LNCaP clone FGC (cell line): ENCODE measurements at regions not wholly inside any gene's neighbourhood (a gene's known extent, or its start where the extent isn't known, plus 50 kb on each side); places are given as distances from the start of the nearest gene placed in this dataset.

Experiments used
- DNase-seq: peaks from one replicate; pipeline ENCODE4 v3.0.0-alpha.2; 2011; ENCODE audit warnings: low read depth
- H3K4me3 ChIP-seq: 2 replicates; pipeline ENCODE4 v1.5.1; 2011; ENCODE audit warnings: mild to moderate bottlenecking, low read depth, low read length, control low read depth
- CTCF ChIP-seq: IDR thresholded peaks from 2 replicates; pipeline ENCODE4 v1.5.1; 2012; ENCODE audit warnings: mild to moderate bottlenecking; ENCODE audit not compliant: control insufficient read depth, insufficient read depth; ENCODE audit errors: extremely low read depth

- no peak for TF ChIP-seq CTCF
- DNase-seq: no peak
Observed at GRCh38 chr3:124091716-124092115, 99.8 kb upstream of the ROPN1 start.

GRCh38 chr3:124092811-124093210 lies 100.9 kb upstream of the ROPN1 start:
- no peak for DNase-seq
- TF ChIP-seq CTCF: no peak
- no peak overlapping the region for H3K4me3 ChIP-seq

More at GRCh38 chr3:124091716-124092115, 99.8 kb upstream of the ROPN1 start:
- no peak overlapping the region for H3K4me3 ChIP-seq

GRCh38 chr3:124094496-124094895 lies 102.6 kb upstream of the ROPN1 start:
- H3K4me3 ChIP-seq: no peak overlapping the region
- no peak for TF ChIP-seq CTCF
- no peak for DNase-seq

- H3K4me3 ChIP-seq: no peak overlapping the region
- no peak for DNase-seq
- TF ChIP-seq CTCF: no peak
Observed at GRCh38 chr3:124097362-124098131, 105.6 kb upstream of the ROPN1 start.

GRCh38 chr3:124101643-124102042 lies 109.7 kb upstream of the ROPN1 start:
- no peak overlapping the region for H3K4me3 ChIP-seq
- no peak for DNase-seq
- TF ChIP-seq CTCF: no peak

- no peak overlapping the region for H3K4me3 ChIP-seq
- no peak for TF ChIP-seq CTCF
- peak; percentile 22 for DNase-seq
Observed at GRCh38 chr3:124107104-124107890, 115.4 kb upstream of the ROPN1 start.
